Loucy (cell line): ENCODE measurements at regions not wholly inside any gene's neighbourhood (a gene's known extent, or its start where the extent isn't known, plus 50 kb on each side); places are given as distances from the start of the nearest gene placed in this dataset.

Source experiments
- EZH2phosphoT487 ChIP-seq: fragments of 200-600 bp; IDR thresholded peaks from 2 replicates; pipeline ENCODE4 v1.6.1; 2018; ENCODE audit warnings: antibody characterized with exemption, mild to moderate bottlenecking, moderate library complexity, borderline replicate concordance
- TF ChIP-seq, protein P1 (sequence below): fragments of 200-600 bp; sonication (generic); conservative IDR thresholded peaks from 2 replicates; pipeline ENCODE4 v1.5.1; 2014; ENCODE audit warnings: mild to moderate bottlenecking, antibody characterized with exemption, low read length

GRCh38 chr7:9608560-9608959 lies 1175.2 kb downstream of the NXPH1 start:
- TF ChIP-seq, protein P1, sequence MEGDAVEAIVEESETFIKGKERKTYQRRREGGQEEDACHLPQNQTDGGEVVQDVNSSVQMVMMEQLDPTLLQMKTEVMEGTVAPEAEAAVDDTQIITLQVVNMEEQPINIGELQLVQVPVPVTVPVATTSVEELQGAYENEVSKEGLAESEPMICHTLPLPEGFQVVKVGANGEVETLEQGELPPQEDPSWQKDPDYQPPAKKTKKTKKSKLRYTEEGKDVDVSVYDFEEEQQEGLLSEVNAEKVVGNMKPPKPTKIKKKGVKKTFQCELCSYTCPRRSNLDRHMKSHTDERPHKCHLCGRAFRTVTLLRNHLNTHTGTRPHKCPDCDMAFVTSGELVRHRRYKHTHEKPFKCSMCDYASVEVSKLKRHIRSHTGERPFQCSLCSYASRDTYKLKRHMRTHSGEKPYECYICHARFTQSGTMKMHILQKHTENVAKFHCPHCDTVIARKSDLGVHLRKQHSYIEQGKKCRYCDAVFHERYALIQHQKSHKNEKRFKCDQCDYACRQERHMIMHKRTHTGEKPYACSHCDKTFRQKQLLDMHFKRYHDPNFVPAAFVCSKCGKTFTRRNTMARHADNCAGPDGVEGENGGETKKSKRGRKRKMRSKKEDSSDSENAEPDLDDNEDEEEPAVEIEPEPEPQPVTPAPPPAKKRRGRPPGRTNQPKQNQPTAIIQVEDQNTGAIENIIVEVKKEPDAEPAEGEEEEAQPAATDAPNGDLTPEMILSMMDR, result no peak
- no peak for TF ChIP-seq EZH2phosphoT487
